ENCODE measurements at regions not wholly inside any gene's neighbourhood (a gene's known extent, or its start where the extent isn't known, plus 50 kb on each side); places are given as distances from the start of the nearest gene placed in this dataset.

DNA sequence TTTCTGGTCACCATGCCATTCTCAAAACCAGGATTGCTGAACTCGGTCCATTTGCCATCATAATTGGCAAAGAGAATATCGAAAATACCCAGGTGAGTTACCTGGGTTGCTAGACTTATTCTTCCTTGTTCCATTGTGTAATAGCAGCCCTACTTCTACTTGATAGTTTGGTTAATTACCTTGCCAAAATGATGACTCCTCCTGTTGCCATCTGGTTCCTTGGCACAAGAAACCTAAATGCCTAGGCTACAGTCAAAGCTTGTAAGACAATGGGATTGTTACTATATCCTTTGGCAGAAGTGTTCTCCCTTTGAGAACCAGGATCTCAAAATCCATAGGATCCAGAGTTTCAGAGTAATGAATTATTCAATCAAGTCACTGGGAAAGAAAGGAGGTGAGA is 373.2 kb upstream of the ACTBL2 start:
- H3K4me3 ChIP-seq (ENCODE audit: low read depth, low read length), result no peak overlapping the region
- no peak for DNase-seq (ENCODE audit: low read depth)
- TF ChIP-seq, protein P1, sequence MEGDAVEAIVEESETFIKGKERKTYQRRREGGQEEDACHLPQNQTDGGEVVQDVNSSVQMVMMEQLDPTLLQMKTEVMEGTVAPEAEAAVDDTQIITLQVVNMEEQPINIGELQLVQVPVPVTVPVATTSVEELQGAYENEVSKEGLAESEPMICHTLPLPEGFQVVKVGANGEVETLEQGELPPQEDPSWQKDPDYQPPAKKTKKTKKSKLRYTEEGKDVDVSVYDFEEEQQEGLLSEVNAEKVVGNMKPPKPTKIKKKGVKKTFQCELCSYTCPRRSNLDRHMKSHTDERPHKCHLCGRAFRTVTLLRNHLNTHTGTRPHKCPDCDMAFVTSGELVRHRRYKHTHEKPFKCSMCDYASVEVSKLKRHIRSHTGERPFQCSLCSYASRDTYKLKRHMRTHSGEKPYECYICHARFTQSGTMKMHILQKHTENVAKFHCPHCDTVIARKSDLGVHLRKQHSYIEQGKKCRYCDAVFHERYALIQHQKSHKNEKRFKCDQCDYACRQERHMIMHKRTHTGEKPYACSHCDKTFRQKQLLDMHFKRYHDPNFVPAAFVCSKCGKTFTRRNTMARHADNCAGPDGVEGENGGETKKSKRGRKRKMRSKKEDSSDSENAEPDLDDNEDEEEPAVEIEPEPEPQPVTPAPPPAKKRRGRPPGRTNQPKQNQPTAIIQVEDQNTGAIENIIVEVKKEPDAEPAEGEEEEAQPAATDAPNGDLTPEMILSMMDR (conservative IDR thresholded peaks at IDR 0.05; ENCODE audit: low read depth, low read length), result no peak

DNA sequence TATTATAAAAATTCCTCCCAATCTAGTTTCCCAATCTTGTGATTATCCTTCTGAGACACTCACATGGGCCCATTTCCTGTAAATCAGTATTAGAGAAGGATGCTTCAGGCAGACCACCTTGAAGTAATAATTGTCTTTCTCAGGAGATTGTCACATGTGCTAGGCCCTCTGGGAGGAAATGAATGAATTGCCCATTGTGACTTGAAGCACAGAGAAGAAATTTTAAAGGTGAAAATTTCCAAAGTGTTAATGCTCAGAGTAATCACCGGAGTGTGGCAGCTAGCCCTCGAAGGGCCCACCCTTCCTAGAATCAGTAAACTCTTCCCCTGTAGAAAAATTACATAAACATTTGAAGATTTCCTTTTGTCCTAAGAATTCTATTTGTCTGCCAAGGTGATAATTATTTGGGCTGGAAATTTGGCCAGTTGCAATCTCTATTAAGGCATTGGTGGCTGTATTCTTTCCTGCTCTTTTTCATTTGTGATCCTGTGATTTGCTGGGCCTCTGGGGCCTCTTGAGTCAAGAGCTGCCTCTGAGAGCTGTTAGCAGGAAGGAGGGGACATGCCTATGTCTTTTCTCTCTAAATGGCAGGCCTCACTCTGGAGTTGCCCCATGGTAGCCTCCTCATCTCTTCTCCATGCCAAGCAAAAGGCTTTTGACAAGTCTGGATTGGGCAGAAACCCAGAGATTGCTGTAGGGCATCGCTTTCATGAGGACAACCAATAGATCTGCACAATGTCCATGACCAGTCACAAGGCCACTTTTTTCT is 371.5 kb upstream of the ACTBL2 start:
- H3K4me3 ChIP-seq (ENCODE audit: low read depth, low read length), result no peak overlapping the region
- no peak for DNase-seq (ENCODE audit: low read depth)
- TF ChIP-seq, protein P1 (conservative IDR thresholded peaks at IDR 0.05; ENCODE audit: low read depth, low read length), result no peak

DNA sequence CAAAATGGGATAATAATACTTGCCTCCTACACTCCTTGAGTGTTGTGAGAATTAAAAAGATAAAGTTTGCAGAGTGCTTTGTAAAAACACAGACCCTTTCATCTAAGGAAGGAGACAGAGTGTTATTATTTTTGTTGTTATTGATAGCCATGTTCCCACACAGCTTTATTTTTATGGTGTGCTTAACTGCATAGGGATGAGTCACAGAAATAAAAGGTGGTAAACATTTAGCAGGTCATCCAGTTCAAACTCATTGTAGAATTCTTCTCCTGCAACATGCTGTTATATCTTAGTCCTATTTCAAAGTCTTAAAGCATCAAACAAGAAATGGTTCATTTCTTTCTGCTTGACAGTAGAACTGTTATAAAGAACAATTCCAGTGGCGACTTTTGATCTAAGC is 367.5 kb upstream of the ACTBL2 start:
- H3K4me3 ChIP-seq (ENCODE audit: low read depth, low read length), result no peak overlapping the region
- TF ChIP-seq, protein P1 (conservative IDR thresholded peaks at IDR 0.05; ENCODE audit: low read depth, low read length), result no peak
- DNase-seq (ENCODE audit: low read depth), result no peak

DNA sequence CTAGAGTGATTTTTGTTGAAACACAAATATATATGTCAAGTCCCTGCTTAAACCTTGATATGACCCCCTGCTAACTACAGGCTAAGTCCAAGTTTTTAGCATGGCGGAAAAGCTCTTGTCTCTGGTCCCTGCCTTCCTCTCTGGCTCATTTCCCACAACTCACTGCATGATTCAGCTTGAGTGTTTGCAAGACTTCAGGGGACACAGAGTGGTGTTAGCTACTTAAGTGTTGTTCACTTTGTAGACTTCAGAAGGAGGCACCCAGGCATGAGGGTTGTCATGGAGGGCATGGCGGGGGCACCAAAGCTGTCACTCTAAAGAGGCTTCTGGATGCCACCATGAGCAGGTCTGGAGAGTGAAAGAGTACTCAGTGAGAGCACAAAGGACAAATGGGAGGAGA is 362.4 kb upstream of the ACTBL2 start:
- TF ChIP-seq, protein P1 (conservative IDR thresholded peaks at IDR 0.05; ENCODE audit: low read depth, low read length), result no peak
- DNase-seq (ENCODE audit: low read depth), result no peak
- H3K4me3 ChIP-seq (ENCODE audit: low read depth, low read length), result no peak overlapping the region

DNA sequence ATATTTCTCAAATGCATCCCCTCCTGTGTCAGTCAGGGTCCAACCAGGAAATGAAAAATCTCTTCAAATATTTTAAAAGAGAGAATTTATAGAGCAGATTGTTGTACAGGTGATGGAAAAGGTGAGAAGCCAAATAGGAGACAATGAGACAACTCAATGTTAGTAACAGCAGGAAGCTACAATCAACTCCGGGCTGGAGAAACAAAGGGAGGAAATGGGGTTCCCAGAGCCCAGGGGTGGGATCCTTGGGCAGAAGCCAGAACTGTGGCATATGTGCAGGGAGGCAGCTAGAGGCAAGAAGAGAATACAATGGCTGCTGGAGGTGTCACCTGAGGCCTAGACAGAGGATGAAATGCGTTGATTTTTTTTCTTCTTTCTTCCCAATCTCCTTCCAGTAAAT is 361.8 kb upstream of the ACTBL2 start:
- H3K4me3 ChIP-seq (ENCODE audit: low read depth, low read length), result no peak overlapping the region
- DNase-seq (ENCODE audit: low read depth), result no peak
- TF ChIP-seq, protein P1 (conservative IDR thresholded peaks at IDR 0.05; ENCODE audit: low read depth, low read length), result no peak

DNA sequence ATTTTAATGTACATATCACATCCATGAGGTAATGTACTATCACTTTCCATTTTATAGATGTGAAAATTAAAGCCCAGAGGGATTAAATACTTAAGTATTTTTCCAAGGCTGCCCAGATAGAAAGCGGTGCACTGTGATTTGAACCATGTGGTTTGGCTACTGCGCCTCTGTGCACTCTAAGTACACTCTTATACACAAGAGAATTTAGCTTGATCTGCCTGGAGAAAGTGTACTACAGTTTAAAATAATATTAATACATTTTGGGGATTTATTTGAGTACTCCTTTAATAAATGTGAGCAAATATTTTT is 360.4 kb upstream of the ACTBL2 start:
- TF ChIP-seq, protein P1 (conservative IDR thresholded peaks at IDR 0.05; ENCODE audit: low read depth, low read length), result no peak
- DNase-seq (ENCODE audit: low read depth), result no peak
- H3K4me3 ChIP-seq (ENCODE audit: low read depth, low read length), result no peak overlapping the region

DNA sequence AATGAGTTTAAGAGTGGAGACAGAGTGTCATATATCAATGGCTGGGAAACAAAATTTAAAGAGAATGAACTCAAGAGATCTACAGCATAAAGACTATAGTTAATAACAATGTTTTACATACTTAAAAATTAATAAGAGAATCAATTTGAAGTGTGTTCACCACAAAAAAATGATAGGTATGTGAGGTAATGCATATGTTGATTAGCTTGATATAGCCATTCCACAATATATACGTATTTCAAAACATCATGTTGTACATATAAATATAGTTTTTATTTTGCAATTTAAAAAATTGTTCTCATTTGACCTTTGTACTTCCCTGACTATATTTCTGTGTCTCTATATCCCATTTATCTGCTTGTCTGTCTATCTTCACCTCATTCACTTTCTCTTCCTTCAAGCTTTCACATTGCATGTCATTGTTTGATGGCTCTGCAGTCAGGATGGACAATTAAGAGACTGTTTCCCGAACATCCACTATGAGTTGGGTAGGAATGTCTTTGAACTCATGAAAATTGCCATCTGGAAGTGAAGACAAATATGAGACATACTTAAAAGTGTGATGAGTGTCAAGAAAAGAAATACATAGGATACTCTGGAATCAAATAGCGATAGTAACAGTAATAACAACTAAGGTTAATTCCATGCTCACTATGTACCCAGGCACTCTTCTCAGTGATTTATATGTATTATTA is 359.9 kb upstream of the ACTBL2 start:
- TF ChIP-seq, protein P1 (conservative IDR thresholded peaks at IDR 0.05; ENCODE audit: low read depth, low read length), result no peak
- no peak overlapping the region for H3K4me3 ChIP-seq (ENCODE audit: low read depth, low read length)
- DNase-seq (ENCODE audit: low read depth), result peak; percentile 30
